ENCODE measurements at regions not wholly inside any gene's neighbourhood (a gene's known extent, or its start where the extent isn't known, plus 50 kb on each side); places are given as distances from the start of the nearest gene placed in this dataset.
A peak's percentile ranks its signal among the peaks of the same experiment; 100 is the strongest.

- no peaks in the 10 kb centered on the region for H3K4me1 Mint-ChIP-seq (ENCODE audit: low read depth)
- H3K9me3 Mint-ChIP-seq: peaks cover 57% of the 10 kb centered on the region
- DNase-seq: no peak
- no peak overlapping the region for H3K27ac Mint-ChIP-seq
- H3K36me3 Mint-ChIP-seq (ENCODE audit: low read depth): no peaks in the 10 kb centered on the region
- H3K27me3 Mint-ChIP-seq: no peaks in the 10 kb centered on the region
- H3K4me3 Mint-ChIP-seq: no peak overlapping the region
These were observed 59.0 kb upstream of the ZNF726 start for GRCh38 chr19:23855676-23856075.

- Mint-ChIP-seq H3K9me3 (peaks cover 78% of the 10 kb centered on the region), H3K4me1 (ENCODE audit: low read depth) (no peaks in the 10 kb centered on the region), H3K27ac (no peak overlapping the region), H3K27me3 (no peaks in the 10 kb centered on the region), H3K4me3 (no peak overlapping the region), H3K36me3 (ENCODE audit: low read depth) (peaks cover 14% of the 10 kb centered on the region)
- DNase-seq: no peak
These were observed 62.7 kb upstream of the ZNF726 start for GRCh38 chr19:23851966-23852365.

- no peak for DNase-seq
- H3K27ac Mint-ChIP-seq: no peak overlapping the region
- no peaks in the 10 kb centered on the region for H3K27me3 Mint-ChIP-seq
- H3K9me3 Mint-ChIP-seq: peaks cover 42% of the 10 kb centered on the region
- H3K4me1 Mint-ChIP-seq (ENCODE audit: low read depth): no peaks in the 10 kb centered on the region
- no peak overlapping the region for H3K4me3 Mint-ChIP-seq
- peaks cover 44% of the 10 kb centered on the region for H3K36me3 Mint-ChIP-seq (ENCODE audit: low read depth)
These were observed 74.1 kb upstream of the ZNF681 start for GRCh38 chr19:23832717-23833327.

GRCh38 chr19:23823952-23824389 lies 65.3 kb upstream of the ZNF681 start:
- no peak overlapping the region for H3K4me3 Mint-ChIP-seq
- H3K27me3 Mint-ChIP-seq: no peaks in the 10 kb centered on the region
- no peak overlapping the region for H3K27ac Mint-ChIP-seq
- H3K36me3 Mint-ChIP-seq (ENCODE audit: low read depth): peaks cover 12% of the 10 kb centered on the region
- DNase-seq: no peak
- peaks cover 35% of the 10 kb centered on the region for H3K9me3 Mint-ChIP-seq
- H3K4me1 Mint-ChIP-seq (ENCODE audit: low read depth): no peaks in the 10 kb centered on the region

GRCh38 chr19:23822735-23823134 lies 64.0 kb upstream of the ZNF681 start:
- peaks cover 35% of the 10 kb centered on the region for H3K9me3 Mint-ChIP-seq
- no peak overlapping the region for H3K4me3 Mint-ChIP-seq
- H3K36me3 Mint-ChIP-seq (ENCODE audit: low read depth): peaks cover 10% of the 10 kb centered on the region
- H3K27me3 Mint-ChIP-seq: no peaks in the 10 kb centered on the region
- no peak overlapping the region for H3K27ac Mint-ChIP-seq
- no peak for DNase-seq
- H3K4me1 Mint-ChIP-seq (ENCODE audit: low read depth): peaks cover under 1% of the 10 kb centered on the region

GRCh38 chr19:23817519-23817918 lies 58.8 kb upstream of the ZNF681 start:
- Mint-ChIP-seq H3K27me3 (no peaks in the 10 kb centered on the region), H3K4me1 (ENCODE audit: low read depth) (peaks cover 2% of the 10 kb centered on the region), H3K36me3 (ENCODE audit: low read depth) (peaks cover 7% of the 10 kb centered on the region), H3K9me3 (peaks cover 15% of the 10 kb centered on the region), H3K4me3 (no peak overlapping the region), H3K27ac (no peak overlapping the region)
- DNase-seq: peak; percentile 45

- no peaks in the 10 kb centered on the region for H3K4me1 Mint-ChIP-seq (ENCODE audit: low read depth)
- H3K4me3 Mint-ChIP-seq: no peak overlapping the region
- DNase-seq: no peak
- H3K36me3 Mint-ChIP-seq (ENCODE audit: low read depth): peaks cover 36% of the 10 kb centered on the region
- H3K27me3 Mint-ChIP-seq: no peaks in the 10 kb centered on the region
- peaks cover 4% of the 10 kb centered on the region for H3K9me3 Mint-ChIP-seq
- H3K27ac Mint-ChIP-seq: no peak overlapping the region
These were observed 51.8 kb upstream of the ZNF681 start for GRCh38 chr19:23810496-23810895.
